Spinal cord (tissue), 9 donors: ENCODE measurements at regions not wholly inside any gene's neighbourhood (a gene's known extent, or its start where the extent isn't known, plus 50 kb on each side); places are given as distances from the start of the nearest gene placed in this dataset.
A peak's percentile ranks its signal among the peaks of the same experiment; 100 is the strongest.

Experiments
- DNase-seq, 6 donors: peaks; one replicate each; pipeline versions ENCODE4 v3.0.0 to v3.0.0-alpha.2; 2013 to 2015; ENCODE audit warnings: low spot score in 6 of 6, low read depth in 4 of 6
- H3K27ac ChIP-seq: one replicate; pipeline ENCODE4 v1.5.1; 2013; ENCODE audit warnings: low read depth, low read length, control low read depth
- H3K27me3 ChIP-seq: one replicate; pipeline ENCODE4 v1.6.1; 2013; ENCODE audit warnings: low read length; ENCODE audit not compliant: control insufficient read depth, insufficient read depth
- H3K36me3 ChIP-seq: one replicate; pipeline ENCODE4 v1.6.1; 2013; ENCODE audit warnings: low read length; ENCODE audit not compliant: control insufficient read depth, insufficient read depth
- H3K4me1 ChIP-seq: one replicate; pipeline ENCODE4 v1.6.1; 2013; ENCODE audit warnings: low read length; ENCODE audit not compliant: control insufficient read depth, insufficient read depth
- H3K4me3 ChIP-seq: one replicate; pipeline ENCODE4 v1.5.1; 2013; ENCODE audit warnings: low read depth, low read length, control low read depth
- H3K9me3 ChIP-seq: one replicate; pipeline ENCODE4 v1.6.1; 2013; ENCODE audit warnings: low read length; ENCODE audit not compliant: control insufficient read depth, insufficient read depth
- WGBS: methylation state at CpG from one replicate; pipeline ENCODE4 v1.1.5; 2013; ENCODE audit warnings: missing lambda C conversion rate; ENCODE audit not compliant: insufficient coverage; 5-methylcytosine and 5-hydroxymethylcytosine counted together
- donor health status: healthy.

GRCh38 chr11:92475316-92475715 is 250.7 kb downstream of the FAT3 start:
- no peaks in the 10 kb centered on the region for H3K36me3 ChIP-seq
- H3K9me3 ChIP-seq: no peaks in the 10 kb centered on the region
- no peak overlapping the region for H3K27ac ChIP-seq
- DNase-seq: no peak
- H3K4me1 ChIP-seq: no peaks in the 10 kb centered on the region
- no peaks in the 10 kb centered on the region for H3K27me3 ChIP-seq
- no peak overlapping the region for H3K4me3 ChIP-seq

- WGBS: 80% methylated on average over 2 of the region's 3 CpGs
- no peak overlapping the region for H3K4me3 ChIP-seq
- H3K27me3 ChIP-seq: no peaks in the 10 kb centered on the region
- no peak overlapping the region for H3K27ac ChIP-seq
- H3K36me3 ChIP-seq: no peaks in the 10 kb centered on the region
- no peaks in the 10 kb centered on the region for H3K4me1 ChIP-seq
- no peaks in the 10 kb centered on the region for H3K9me3 ChIP-seq
- DNase-seq: no peak
Observed at GRCh38 chr11:92475819-92476218, 251.2 kb downstream of the FAT3 start.

- H3K4me3 ChIP-seq: no peak overlapping the region
- DNase-seq: no peak
- H3K27ac ChIP-seq: no peak overlapping the region
- H3K4me1 ChIP-seq: no peaks in the 10 kb centered on the region
- no peaks in the 10 kb centered on the region for H3K36me3 ChIP-seq
- H3K9me3 ChIP-seq: no peaks in the 10 kb centered on the region
- H3K27me3 ChIP-seq: no peaks in the 10 kb centered on the region
- WGBS: 80% methylated on average over 1 of the region's 3 CpGs
Observed at GRCh38 chr11:92477686-92478085, 253.1 kb downstream of the FAT3 start.

GRCh38 chr11:92480499-92480898 is 255.9 kb downstream of the FAT3 start:
- Histone ChIP-seq H3K4me1 (no peaks in the 10 kb centered on the region), H3K36me3 (no peaks in the 10 kb centered on the region), H3K4me3 (no peak overlapping the region), H3K27me3 (no peaks in the 10 kb centered on the region), H3K9me3 (no peaks in the 10 kb centered on the region), H3K27ac (no peak overlapping the region)
- WGBS: 88% methylated on average over 1 of the region's 1 CpG
- DNase-seq: no peak

GRCh38 chr11:92482492-92483060 is 258.0 kb downstream of the FAT3 start:
- WGBS: 56% methylated on average over 7 of the region's 7 CpGs
- H3K27ac ChIP-seq: no peak overlapping the region
- no peaks in the 10 kb centered on the region for H3K36me3 ChIP-seq
- H3K9me3 ChIP-seq: no peaks in the 10 kb centered on the region
- DNase-seq: peak in 1 of 6 donors; percentile 36
- H3K4me3 ChIP-seq: no peak overlapping the region
- no peaks in the 10 kb centered on the region for H3K4me1 ChIP-seq
- H3K27me3 ChIP-seq: no peaks in the 10 kb centered on the region

- Histone ChIP-seq H3K4me1 (no peaks in the 10 kb centered on the region), H3K36me3 (no peaks in the 10 kb centered on the region), H3K9me3 (no peaks in the 10 kb centered on the region), H3K27me3 (no peaks in the 10 kb centered on the region), H3K27ac (no peak overlapping the region), H3K4me3 (no peak overlapping the region)
- WGBS: no CpG with 5 or more reads among the region's 4 CpGs
- peak in 1 of 6 donors; percentile 73 for DNase-seq
Observed at GRCh38 chr11:92484570-92484969, 260.0 kb downstream of the FAT3 start.

- Histone ChIP-seq H3K4me3 (no peak overlapping the region), H3K4me1 (no peaks in the 10 kb centered on the region), H3K27ac (no peak overlapping the region), H3K36me3 (no peaks in the 10 kb centered on the region), H3K9me3 (no peaks in the 10 kb centered on the region), H3K27me3 (no peaks in the 10 kb centered on the region)
- WGBS: no CpG with 5 or more reads among the region's 3 CpGs
- no peak for DNase-seq
Observed at GRCh38 chr11:92489826-92490399, 265.3 kb downstream of the FAT3 start.

- H3K36me3 ChIP-seq: no peaks in the 10 kb centered on the region
- H3K9me3 ChIP-seq: no peaks in the 10 kb centered on the region
- DNase-seq: no peak
- WGBS: no CpG with 5 or more reads among the region's 1 CpG
- no peak overlapping the region for H3K4me3 ChIP-seq
- no peaks in the 10 kb centered on the region for H3K4me1 ChIP-seq
- no peak overlapping the region for H3K27ac ChIP-seq
- H3K27me3 ChIP-seq: no peaks in the 10 kb centered on the region
Observed at GRCh38 chr11:92492372-92492771, 267.8 kb downstream of the FAT3 start.

GRCh38 chr11:92495107-92495793 is 270.6 kb downstream of the FAT3 start:
- no peak for DNase-seq
- Histone ChIP-seq H3K36me3 (no peaks in the 10 kb centered on the region), H3K27ac (no peak overlapping the region), H3K4me1 (no peaks in the 10 kb centered on the region), H3K9me3 (no peaks in the 10 kb centered on the region), H3K4me3 (no peak overlapping the region), H3K27me3 (no peaks in the 10 kb centered on the region)
- no CpG with 5 or more reads among the region's 3 CpGs for WGBS

GRCh38 chr11:92500453-92500852 is 275.8 kb downstream of the FAT3 start:
- H3K27me3 ChIP-seq: no peaks in the 10 kb centered on the region
- H3K9me3 ChIP-seq: no peaks in the 10 kb centered on the region
- H3K4me3 ChIP-seq: no peak overlapping the region
- H3K27ac ChIP-seq: no peak overlapping the region
- peak in 1 of 6 donors; percentile 51 for DNase-seq
- H3K4me1 ChIP-seq: no peaks in the 10 kb centered on the region
- WGBS: no CpG with 5 or more reads among the region's 2 CpGs
- H3K36me3 ChIP-seq: no peaks in the 10 kb centered on the region
